Neural cell (in vitro differentiated cells): ENCODE measurements at regions not wholly inside any gene's neighbourhood (a gene's known extent, or its start where the extent isn't known, plus 50 kb on each side); places are given as distances from the start of the nearest gene placed in this dataset.

ENCODE experiments used
- CTCF ChIP-seq: fragments of 450-650 bp; IDR thresholded peaks from 2 replicates; pipeline ENCODE4 v1.5.1; 2014; ENCODE audit warnings: antibody characterized with exemption, mild to moderate bottlenecking, moderate library complexity; ENCODE audit not compliant: poor library complexity, severe bottlenecking
- EP300 ChIP-seq: fragments of 450-650 bp; conservative IDR thresholded peaks from 2 replicates; pipeline ENCODE4 v1.6.1; 2014; ENCODE audit warnings: antibody characterized with exemption, mild to moderate bottlenecking, moderate library complexity; ENCODE audit not compliant: poor library complexity, severe bottlenecking
- POLR2AphosphoS5 ChIP-seq: IDR thresholded peaks from 2 replicates; pipeline ENCODE4 v1.6.1; 2012
- TAF1 ChIP-seq: IDR thresholded peaks from 2 replicates; pipeline ENCODE4 v1.6.1; 2012; ENCODE audit warnings: low read depth

GRCh38 chr2:19589791-19590190, 231.4 kb upstream of the OSR1 start:
- TF ChIP-seq POLR2AphosphoS5: no peak
- TF ChIP-seq CTCF: no peak
- no peak for TF ChIP-seq EP300
- TF ChIP-seq TAF1: no peak
